Sigmoid colon (tissue), 4 donors: ENCODE measurements at regions not wholly inside any gene's neighbourhood (a gene's known extent, or its start where the extent isn't known, plus 50 kb on each side); places are given as distances from the start of the nearest gene placed in this dataset.

ENCODE experiments used
- CTCF ChIP-seq, 4 experiments: fragments of 450-650 bp in 3 of 4; fragments of 200-600 bp in 1 of 4; IDR thresholded peaks; one replicate each; pipeline ENCODE4 v1.5.1; 2016 to 2019; ENCODE audit warnings: antibody characterized with exemption in 4 of 4, mild to moderate bottlenecking in 3 of 4, moderate library complexity in 2 of 4
- POLR2AphosphoS5 ChIP-seq, 4 donors: sonication (generic); formaldehyde crosslinking; IDR thresholded peaks; one replicate each; pipeline ENCODE4 v1.6.1; 2017; ENCODE audit warnings: antibody characterized with exemption in 4 of 4

- no peak for TF ChIP-seq POLR2AphosphoS5 (IDR thresholded peaks at IDR 0.05)
- no peak for TF ChIP-seq CTCF (IDR thresholded peaks at IDR 0.05)
Observed at GRCh38 chr3:17967953-17968607, 225.6 kb upstream of the TBC1D5 start.
